KBM-7 (cell line): ENCODE measurements at regions not wholly inside any gene's neighbourhood (a gene's known extent, or its start where the extent isn't known, plus 50 kb on each side); places are given as distances from the start of the nearest gene placed in this dataset.

Source experiments
- DNase-seq: peaks from one replicate; pipeline ENCODE4 v3.0.0-alpha.2; 2015
- in situ Hi-C: fragments of 300-500 bp; cut with MboI; formaldehyde crosslinking; loops from 2 replicates; pipeline ENCODE4 v1.14.3; 2020; ENCODE audit warnings: low sequenced_read_pairs, low pct_unique_long_range_greater_than_20kb, mixed read lengths

GRCh38 chr16:86067516-86067915 is 168.6 kb downstream of the IRF8 start:
- no peak for DNase-seq
- in situ Hi-C loops = no loop called here

GRCh38 chr16:86067936-86068335 is 169.0 kb downstream of the IRF8 start:
- in situ Hi-C loops = no loop called here
- DNase-seq = no peak

GRCh38 chr16:86068722-86069121 is 169.8 kb downstream of the IRF8 start:
- in situ Hi-C loops = no loop called here
- no peak for DNase-seq

- in situ Hi-C loops = loop anchor here (10.0 kb wide), 1 partner anchor 445 kb away; the partner anchor contains the start of gene FOXF1
- no peak for DNase-seq
Observed at GRCh38 chr16:86069736-86070298, 170.9 kb downstream of the IRF8 start.

- DNase-seq = no peak
- in situ Hi-C loops = loop anchor here (10.0 kb wide), 1 partner anchor 444 kb away; the partner anchor contains the start of gene FOXF1
Observed at GRCh38 chr16:86070484-86070883, 171.5 kb downstream of the IRF8 start.

GRCh38 chr16:86070971-86071370 is 172.0 kb downstream of the IRF8 start:
- no peak for DNase-seq

GRCh38 chr16:86071611-86072240 is 172.8 kb downstream of the IRF8 start:
- in situ Hi-C loops = loop anchor here (10.0 kb wide), 1 partner anchor 443 kb away; the partner anchor contains the start of gene FOXF1
- DNase-seq = no peak

More at GRCh38 chr16:86070971-86071370, 172.0 kb downstream of the IRF8 start:
- in situ Hi-C loops = loop anchor here (10.0 kb wide), 1 partner anchor 444 kb away; the partner anchor contains the start of gene FOXF1

- in situ Hi-C loops = loop anchor here (10.0 kb wide), 1 partner anchor 442 kb away; the partner anchor contains the start of gene FOXF1
- peak; percentile 67 for DNase-seq
Observed at GRCh38 chr16:86072328-86073102, 173.6 kb downstream of the IRF8 start.

GRCh38 chr16:86073103-86073625 is 174.2 kb downstream of the IRF8 start:
- DNase-seq = no peak
- in situ Hi-C loops = loop anchor here (10.0 kb wide), 1 partner anchor 442 kb away; the partner anchor contains the start of gene FOXF1

GRCh38 chr16:86073763-86074493 is 175.0 kb downstream of the IRF8 start:
- in situ Hi-C loops = loop anchor here (10.0 kb wide), 1 partner anchor 441 kb away; the partner anchor contains the start of gene FOXF1
- no peak for DNase-seq

GRCh38 chr16:86074651-86075487 is 175.9 kb downstream of the IRF8 start:
- DNase-seq = no peak
- in situ Hi-C loops = loop anchor here (10.0 kb wide), 1 partner anchor 440 kb away; the partner anchor contains the start of gene FOXF1

- DNase-seq = no peak
- in situ Hi-C loops = loop anchor here (10.0 kb wide), 1 partner anchor 439 kb away; the partner anchor contains the start of gene FOXF1
Observed at GRCh38 chr16:86075488-86075785, 176.5 kb downstream of the IRF8 start.

- in situ Hi-C loops = loop anchor here (10.0 kb wide), 1 partner anchor 439 kb away; the partner anchor contains the start of gene FOXF1
Observed at GRCh38 chr16:86075839-86076440, 177.0 kb downstream of the IRF8 start.

GRCh38 chr16:86076606-86077005 is 177.6 kb downstream of the IRF8 start:
- in situ Hi-C loops = loop anchor here (10.0 kb wide), 1 partner anchor 438 kb away; the partner anchor contains the start of gene FOXF1
- no peak for DNase-seq

More at GRCh38 chr16:86075839-86076440, 177.0 kb downstream of the IRF8 start:
- DNase-seq = no peak

GRCh38 chr16:86077243-86077940 is 178.4 kb downstream of the IRF8 start:
- in situ Hi-C loops = loop anchor here (10.0 kb wide), 1 partner anchor 437 kb away; the partner anchor contains the start of gene FOXF1
- no peak for DNase-seq

GRCh38 chr16:86078121-86078600 is 179.2 kb downstream of the IRF8 start:
- DNase-seq = no peak
- in situ Hi-C loops = loop anchor here (10.0 kb wide), 1 partner anchor 437 kb away; the partner anchor contains the start of gene FOXF1
